ENCODE measurements at regions not wholly inside any gene's neighbourhood (a gene's known extent, or its start where the extent isn't known, plus 50 kb on each side); places are given as distances from the start of the nearest gene placed in this dataset.

DNA sequence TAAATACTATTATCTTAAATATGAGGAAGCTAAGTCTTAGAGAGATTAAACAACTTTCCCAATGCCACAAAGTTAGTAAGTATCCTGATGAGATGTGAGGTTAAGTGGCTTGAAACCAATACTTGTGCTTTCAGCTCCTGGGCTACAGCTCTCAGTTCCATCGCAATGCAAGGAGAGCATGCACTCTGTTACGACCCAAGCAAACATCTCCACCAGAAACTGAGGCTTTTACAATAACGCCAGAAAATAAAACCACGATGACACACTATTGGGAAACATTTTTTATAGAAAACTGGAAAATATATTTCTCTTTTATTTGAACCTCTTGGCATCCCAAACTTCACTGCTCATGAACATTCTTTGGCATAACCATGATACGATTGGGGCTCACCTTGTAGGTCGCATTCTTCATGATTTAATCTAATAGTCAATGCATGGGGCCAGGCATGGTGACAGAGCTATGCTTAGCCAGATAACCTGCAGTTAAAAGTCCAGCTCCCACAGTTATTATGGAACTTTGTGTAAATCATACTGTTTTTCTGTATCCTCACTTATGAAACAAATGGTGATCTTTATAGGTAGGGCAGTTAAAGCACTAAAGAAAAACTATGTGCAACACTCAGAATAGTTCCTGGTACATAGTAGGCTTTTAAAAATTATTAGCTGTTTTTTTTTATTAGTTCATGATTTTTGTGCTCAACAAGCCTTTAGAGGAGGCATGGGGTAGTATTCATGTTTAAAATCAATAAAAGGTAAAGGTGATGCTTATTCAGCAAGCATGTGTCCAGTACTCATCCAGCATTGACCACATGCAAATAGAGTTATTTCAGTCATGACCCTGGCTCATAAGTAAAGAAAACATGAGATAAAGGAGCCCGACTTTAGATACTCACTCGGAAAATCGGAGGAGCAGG lies 238.3 kb upstream of the TRIB2 start:
- TF ChIP-seq GATA2 (IDR thresholded peaks at IDR 0.05; ENCODE audit: low read depth, low read length) = no peak
- TF ChIP-seq GATA3 (IDR thresholded peaks at IDR 0.05; ENCODE audit: low read depth, low read length) = no peak

DNA sequence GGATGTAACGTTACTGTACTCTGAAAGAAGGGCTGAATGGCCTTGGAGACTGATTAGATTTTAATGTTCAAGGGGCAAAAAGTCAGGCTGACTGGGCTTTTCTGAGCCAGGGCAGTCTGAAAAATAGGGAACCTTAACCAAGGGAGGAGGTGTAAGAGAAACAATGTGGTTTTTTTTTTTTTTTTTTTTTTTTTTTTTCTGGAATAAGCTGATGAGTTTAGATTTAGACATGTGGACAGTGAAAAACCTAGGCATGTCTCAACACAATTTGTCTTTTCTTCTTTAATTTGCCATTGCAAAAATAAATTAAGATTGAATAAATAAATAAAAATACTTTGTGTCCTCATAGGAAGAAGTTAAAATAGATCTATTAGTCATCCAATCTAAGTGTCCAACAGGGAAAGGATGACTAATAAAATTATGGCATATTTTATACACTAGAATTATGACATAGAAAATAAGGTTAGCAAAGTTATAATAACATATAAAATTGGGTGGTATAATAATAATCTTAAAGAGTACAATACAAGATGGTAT lies 237.6 kb upstream of the TRIB2 start:
- TF ChIP-seq GATA2 (IDR thresholded peaks at IDR 0.05; ENCODE audit: low read depth, low read length) (no peak), GATA3 (IDR thresholded peaks at IDR 0.05; ENCODE audit: low read depth, low read length) (no peak)

DNA sequence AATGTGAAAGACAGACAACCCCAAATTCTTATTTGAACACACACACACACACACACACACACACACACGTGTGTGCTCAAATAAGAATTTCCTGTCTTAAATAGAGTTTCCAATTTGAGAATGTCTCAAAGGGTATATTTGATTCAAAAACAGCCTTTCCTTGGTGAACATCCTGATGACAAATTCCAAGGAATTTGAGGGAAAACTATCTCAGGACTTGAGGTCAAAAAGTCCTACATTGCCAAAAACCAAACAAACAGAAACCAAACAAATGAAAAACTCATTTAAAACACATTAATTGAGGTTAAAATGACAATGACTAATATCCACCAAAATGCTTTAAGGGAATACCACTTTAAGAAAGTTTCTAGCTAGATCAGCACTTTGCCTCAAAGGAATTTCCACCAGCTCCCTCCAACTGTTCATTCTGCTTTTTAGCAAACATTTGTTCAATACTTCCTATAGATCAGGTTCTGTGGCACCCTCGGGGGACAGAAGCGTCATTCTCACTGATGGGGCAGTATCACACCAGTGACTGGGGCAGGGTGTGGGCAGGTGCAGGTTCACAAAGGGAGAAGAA lies 232.1 kb upstream of the TRIB2 start:
- TF ChIP-seq GATA2 (IDR thresholded peaks at IDR 0.05; ENCODE audit: low read depth, low read length) (no peak), GATA3 (IDR thresholded peaks at IDR 0.05; ENCODE audit: low read depth, low read length) (no peak)

DNA sequence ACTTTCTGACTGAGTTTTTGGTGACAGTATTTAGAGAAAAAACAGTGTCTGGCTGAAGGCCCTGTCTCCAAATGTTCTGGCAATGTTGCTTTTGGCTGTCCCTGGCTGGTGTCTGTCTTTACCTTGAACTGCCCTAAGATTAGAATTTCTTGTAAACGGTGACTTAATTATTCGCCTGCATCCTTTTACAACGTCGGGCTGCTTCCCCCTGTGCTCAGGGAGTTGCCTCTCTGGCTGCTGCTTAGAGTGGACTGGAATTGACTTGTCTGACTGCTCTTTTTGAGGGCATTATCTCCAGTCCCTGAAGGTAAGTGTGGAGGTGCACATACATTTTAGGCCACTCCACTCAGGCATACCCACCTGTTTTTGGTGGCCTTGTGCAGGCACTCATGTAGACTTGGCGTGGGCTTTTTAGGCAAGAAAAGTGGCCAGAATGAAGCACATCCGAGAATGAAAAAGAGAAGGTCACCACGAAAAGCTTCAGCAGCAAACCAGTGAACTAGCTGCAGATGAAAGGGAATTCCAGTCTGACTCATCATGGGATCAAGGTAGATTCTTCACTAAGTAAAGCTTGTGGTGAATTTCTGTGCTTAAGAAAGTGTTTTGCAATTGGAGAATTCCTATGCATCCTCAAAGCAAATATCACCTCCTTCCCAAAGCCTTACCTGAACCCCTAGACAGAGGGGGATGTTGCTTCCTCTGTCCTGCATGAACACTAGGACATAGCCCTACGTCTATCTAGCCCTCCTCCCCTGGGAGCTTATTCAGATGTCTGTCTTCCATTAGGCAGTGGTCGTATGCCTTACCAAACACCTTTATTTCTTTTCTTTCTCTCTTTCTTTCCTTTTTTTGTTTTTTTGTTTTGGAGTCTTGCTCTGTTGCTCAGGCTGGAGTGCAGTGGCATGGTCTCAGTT lies 230.3 kb upstream of the TRIB2 start:
- TF ChIP-seq GATA2 (IDR thresholded peaks at IDR 0.05; ENCODE audit: low read depth, low read length) (no peak), GATA3 (IDR thresholded peaks at IDR 0.05; ENCODE audit: low read depth, low read length) (no peak)

DNA sequence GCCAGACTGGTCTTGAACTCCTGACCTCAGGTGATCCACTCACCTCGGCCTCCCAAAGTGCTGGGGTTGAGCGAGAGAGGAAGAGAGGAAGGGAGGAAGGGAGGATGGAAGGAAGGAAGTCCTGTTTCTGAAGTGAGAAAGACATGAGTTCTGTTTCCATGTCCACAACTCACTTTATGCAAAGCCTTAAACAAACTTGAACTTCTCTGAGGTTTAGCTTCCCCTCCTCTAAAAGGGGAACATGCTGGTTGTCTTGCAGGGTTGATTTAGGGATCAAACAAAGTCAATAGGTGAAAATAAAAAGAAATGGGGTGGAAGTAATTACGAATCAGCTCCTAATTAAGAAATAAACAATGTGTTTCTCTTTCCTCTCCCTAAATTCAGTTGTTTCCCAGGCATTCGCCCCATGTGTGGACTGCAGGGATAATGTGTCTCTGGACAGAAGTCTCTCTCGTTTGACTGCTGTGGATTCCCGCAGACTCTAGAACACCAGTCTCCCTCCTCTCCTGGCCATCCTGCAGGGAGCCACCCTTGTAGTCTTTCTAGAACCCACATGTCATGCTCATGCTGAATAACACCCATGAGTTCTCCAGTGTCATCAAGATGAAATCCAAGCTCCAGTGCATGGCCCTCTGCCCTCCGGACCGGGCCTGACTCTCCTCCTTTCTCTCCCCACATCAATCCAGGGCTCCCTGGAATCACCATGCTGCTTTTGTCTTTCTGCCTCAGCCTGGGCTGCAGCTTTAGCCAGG lies 229.3 kb upstream of the TRIB2 start:
- TF ChIP-seq GATA2 (IDR thresholded peaks at IDR 0.05; ENCODE audit: low read depth, low read length) (no peak), GATA3 (IDR thresholded peaks at IDR 0.05; ENCODE audit: low read depth, low read length) (no peak)

DNA sequence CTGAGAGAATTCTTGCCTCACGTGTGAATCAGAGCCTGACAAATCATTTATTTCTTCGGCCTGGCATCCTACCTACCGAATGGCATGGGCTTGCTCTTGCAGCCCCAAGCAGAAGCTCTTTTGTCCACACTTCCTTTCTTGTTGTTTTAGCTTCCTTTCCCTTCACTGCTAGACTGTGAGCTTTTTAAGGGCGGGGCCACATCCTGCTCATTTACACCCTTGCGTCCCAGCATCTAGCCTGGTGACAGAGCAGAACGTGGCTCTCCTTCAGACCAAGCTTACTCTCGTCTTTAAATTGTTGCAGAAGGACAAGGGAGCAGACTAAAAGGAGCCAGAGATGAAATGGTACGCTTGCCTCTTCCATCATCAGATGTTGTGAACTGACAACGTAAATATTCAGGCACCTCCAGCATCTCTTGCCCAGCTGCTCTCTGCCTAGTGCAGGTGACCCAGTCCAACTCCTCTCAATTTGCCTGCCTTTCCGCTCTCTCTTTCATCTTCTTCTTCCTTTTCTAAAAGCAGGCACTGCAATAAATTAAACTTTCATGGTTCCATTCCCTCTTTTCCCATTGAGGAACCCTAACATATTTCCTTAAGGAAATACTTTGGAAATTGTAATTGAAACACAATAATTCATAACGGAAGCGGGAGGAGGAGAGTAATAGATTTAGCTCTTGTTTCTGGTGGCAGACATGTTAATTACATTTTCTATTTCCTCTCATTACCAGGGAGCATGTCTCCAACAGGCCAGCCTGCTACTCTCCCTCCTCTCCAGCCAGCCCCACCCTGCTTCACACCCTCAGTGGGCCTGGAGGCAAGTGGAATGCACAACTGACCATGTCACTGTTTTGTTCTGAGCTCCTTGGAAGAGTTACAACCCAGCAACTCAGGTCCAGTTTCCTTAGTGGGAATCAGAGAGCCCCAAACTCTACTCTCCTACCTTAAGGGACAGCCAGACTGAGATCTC lies 228.1 kb upstream of the TRIB2 start:
- no peak for TF ChIP-seq GATA2 (IDR thresholded peaks at IDR 0.05; ENCODE audit: low read depth, low read length)
- no peak for TF ChIP-seq GATA3 (IDR thresholded peaks at IDR 0.05; ENCODE audit: low read depth, low read length)

DNA sequence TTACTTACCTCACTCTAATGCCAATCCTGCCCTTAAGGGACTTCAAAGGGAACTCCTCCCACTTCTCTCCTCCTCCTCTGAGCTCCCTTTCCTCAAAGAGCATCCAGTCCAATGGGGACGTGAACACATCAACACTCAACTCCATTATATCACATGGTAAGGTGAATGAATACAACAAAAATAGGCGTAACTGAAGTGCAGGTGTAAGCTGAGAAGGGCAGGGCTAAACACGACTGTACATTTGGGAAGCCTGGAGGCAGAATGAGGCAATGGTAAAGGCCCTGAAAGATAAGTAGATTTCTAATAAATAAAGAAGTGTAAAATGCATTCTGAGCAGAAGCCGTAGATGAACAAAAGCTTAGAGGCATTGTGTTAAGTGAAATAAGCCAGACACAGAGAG lies 226.1 kb upstream of the TRIB2 start:
- TF ChIP-seq GATA3 (IDR thresholded peaks at IDR 0.05; ENCODE audit: low read depth, low read length) (no peak), GATA2 (IDR thresholded peaks at IDR 0.05; ENCODE audit: low read depth, low read length) (no peak)

DNA sequence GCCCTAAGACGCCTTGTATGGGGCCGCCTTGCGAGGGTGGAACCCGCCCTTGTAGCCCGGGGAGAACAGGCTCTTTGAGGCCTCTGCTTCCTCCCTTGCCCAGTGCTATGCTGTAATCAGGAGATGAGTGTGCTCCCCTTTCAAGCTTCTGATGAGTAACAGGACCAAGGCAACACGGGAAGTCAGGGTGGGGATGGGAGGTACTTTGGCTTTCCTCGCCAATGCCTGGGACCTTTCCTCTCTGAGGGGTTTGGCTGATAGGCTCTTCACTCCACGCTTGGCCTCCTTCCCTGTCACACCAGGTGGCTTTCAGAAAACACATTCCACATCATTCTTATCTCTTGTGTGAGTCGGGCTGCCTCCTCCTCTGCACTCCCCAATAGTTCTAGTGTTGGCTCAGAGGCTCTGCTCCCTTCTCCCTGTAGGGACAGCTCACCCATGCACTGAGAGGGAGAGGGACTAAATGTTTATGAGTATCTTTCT lies 223.7 kb upstream of the TRIB2 start:
- TF ChIP-seq GATA2 (IDR thresholded peaks at IDR 0.05; ENCODE audit: low read depth, low read length) = no peak
- no peak for TF ChIP-seq GATA3 (IDR thresholded peaks at IDR 0.05; ENCODE audit: low read depth, low read length)

DNA sequence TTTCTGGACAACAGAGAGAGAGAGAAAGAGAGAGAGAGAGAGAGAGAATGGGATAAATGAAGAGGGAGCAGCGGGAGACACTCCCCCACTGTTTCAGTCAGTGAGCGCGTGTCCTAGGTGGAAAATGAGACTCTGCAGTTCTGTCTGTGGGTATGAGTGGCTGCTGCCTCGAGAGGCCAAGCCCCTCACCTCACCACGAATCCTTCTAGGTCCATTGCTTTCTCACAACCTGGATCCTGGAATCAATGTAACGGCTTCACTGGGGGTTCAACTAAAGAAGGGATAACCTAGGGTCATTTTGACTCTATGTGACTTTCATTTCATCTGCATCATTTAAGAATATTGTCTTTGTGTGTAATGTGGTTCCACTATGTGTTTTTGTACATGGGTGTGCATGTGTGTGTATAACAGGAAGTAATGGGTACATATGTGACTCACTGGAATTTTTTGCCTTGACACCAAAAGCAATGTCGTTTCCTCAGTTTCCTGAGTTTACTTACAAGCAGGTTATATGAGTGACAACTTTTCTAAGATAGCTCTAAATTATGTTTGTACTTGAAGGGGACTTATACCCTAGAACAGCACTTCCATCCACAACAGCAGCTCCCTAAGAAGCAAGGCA lies 221.4 kb upstream of the TRIB2 start:
- no peak for TF ChIP-seq GATA3 (IDR thresholded peaks at IDR 0.05; ENCODE audit: low read depth, low read length)
- TF ChIP-seq GATA2 (IDR thresholded peaks at IDR 0.05; ENCODE audit: low read depth, low read length) = no peak

DNA sequence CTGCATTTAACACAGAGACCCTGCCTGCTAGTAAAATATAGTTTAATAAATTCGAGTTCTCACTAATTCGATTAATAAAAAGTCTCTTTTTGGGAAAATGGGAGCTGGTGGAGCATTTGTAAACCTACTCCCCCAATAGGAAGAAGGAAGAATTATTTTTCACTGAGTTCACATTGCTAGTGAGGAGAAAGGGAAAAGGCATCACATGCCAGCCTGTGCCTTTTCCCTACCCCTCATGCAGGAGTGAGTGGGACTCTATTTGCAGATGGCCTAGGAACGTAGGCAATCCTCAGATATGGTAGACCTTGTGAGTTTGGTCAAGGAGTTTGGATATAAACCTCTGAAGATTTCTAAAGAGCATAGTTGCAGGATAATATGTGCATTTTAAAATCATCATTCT lies 218.4 kb upstream of the TRIB2 start:
- TF ChIP-seq GATA3 (IDR thresholded peaks at IDR 0.05; ENCODE audit: low read depth, low read length) = no peak
- no peak for TF ChIP-seq GATA2 (IDR thresholded peaks at IDR 0.05; ENCODE audit: low read depth, low read length)

DNA sequence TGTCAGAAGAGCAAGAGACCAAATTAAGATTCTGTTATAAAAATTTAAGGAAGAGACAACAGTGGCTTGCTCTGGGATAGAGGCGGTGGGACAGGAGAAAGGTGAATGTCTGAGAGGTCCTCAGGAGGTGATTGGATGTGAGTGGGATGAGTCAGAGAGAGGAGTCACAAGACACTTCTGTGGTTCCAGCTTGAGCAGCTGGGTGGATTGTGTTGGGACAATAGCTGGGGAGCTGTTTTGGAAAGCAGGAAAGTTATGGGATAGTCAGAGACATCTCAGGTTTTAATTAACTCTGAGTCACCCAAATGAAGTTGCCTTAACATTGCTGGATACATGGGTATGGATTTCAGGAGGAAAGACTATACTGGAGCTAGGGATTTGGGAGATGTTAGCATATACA lies 218.0 kb upstream of the TRIB2 start:
- TF ChIP-seq GATA2 (IDR thresholded peaks at IDR 0.05; ENCODE audit: low read depth, low read length) (no peak), GATA3 (IDR thresholded peaks at IDR 0.05; ENCODE audit: low read depth, low read length) (no peak)

DNA sequence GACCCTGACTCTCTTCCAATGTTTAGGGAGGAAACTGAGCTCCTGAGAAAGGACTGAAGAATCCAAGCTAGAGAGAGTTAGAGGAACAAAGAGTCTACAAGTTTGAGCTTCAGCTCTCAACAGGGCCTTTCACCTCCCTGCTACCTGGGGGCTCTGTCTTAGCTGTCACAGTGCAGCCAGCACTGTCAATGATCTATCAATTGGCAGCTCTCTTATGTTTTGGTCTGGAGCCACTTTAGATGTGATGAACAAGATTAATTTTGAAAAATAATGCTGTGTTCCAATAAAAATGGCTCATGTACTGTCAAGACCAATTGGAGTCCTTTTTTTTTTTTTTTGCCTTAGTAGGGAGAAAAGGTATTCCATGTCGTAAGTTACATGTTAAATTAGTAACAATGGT lies 215.8 kb upstream of the TRIB2 start:
- TF ChIP-seq GATA2 (IDR thresholded peaks at IDR 0.05; ENCODE audit: low read depth, low read length) (no peak), GATA3 (IDR thresholded peaks at IDR 0.05; ENCODE audit: low read depth, low read length) (no peak)

Measured in SH-SY5Y (cell line).